NT2/D1 (cell line): ENCODE measurements at regions not wholly inside any gene's neighbourhood (a gene's known extent, or its start where the extent isn't known, plus 50 kb on each side); places are given as distances from the start of the nearest gene placed in this dataset.

Source experiments
- DNase-seq: peaks from one replicate; pipeline ENCODE4 v3.0.0-alpha.2; 2011; ENCODE audit warnings: low read depth, low spot score
- H3K27me3 ChIP-seq: 2 replicates; pipeline ENCODE4 v1.6.0; 2011; ENCODE audit warnings: mild to moderate bottlenecking; ENCODE audit not compliant: insufficient read length, insufficient read depth
- H3K36me3 ChIP-seq: 2 replicates; pipeline ENCODE4 v1.6.1; 2011; ENCODE audit warnings: mild to moderate bottlenecking, low read length, mixed read lengths; ENCODE audit not compliant: insufficient read depth, insufficient read length
- H3K4me1 ChIP-seq: 2 replicates; pipeline ENCODE4 v1.5.1; 2011; ENCODE audit not compliant: insufficient read depth, insufficient read length
- H3K4me3 ChIP-seq: 2 replicates; pipeline ENCODE4 v1.5.1; 2011; ENCODE audit warnings: low read depth; ENCODE audit not compliant: insufficient read length
- H3K9ac ChIP-seq: 2 replicates; pipeline ENCODE4 v1.6.0; 2011; ENCODE audit warnings: low read depth; ENCODE audit not compliant: insufficient read length
- H3K9me3 ChIP-seq: 2 replicates; pipeline ENCODE4 v1.5.1; 2011; ENCODE audit warnings: mild to moderate bottlenecking, low read length; ENCODE audit not compliant: insufficient read depth
- SUZ12 ChIP-seq: IDR thresholded peaks from 2 replicates; pipeline ENCODE4 v1.6.1; 2011; ENCODE audit not compliant: insufficient read length, insufficient read depth; ENCODE audit errors: extremely low read depth
- YY1 ChIP-seq: IDR thresholded peaks from 2 replicates; pipeline ENCODE4 v1.6.1; 2011; ENCODE audit not compliant: insufficient read length, insufficient read depth
- ZNF274 ChIP-seq: IDR thresholded peaks from 2 replicates; pipeline ENCODE4 v1.6.1; 2011; ENCODE audit warnings: mild to moderate bottlenecking, low read depth, low read length

GRCh38 chr4:62771983-62772557 lies 1571.9 kb downstream of the ADGRL3 start:
- Histone ChIP-seq H3K4me3 (no peak overlapping the region), H3K27me3 (no peaks in the 10 kb centered on the region), H3K4me1 (no peaks in the 10 kb centered on the region), H3K9ac (no peak overlapping the region), H3K36me3 (no peaks in the 10 kb centered on the region), H3K9me3 (no peaks in the 10 kb centered on the region)
- DNase-seq: no peak
- no peak for TF ChIP-seq ZNF274
- no peak for TF ChIP-seq YY1
- no peak for TF ChIP-seq SUZ12

DNA sequence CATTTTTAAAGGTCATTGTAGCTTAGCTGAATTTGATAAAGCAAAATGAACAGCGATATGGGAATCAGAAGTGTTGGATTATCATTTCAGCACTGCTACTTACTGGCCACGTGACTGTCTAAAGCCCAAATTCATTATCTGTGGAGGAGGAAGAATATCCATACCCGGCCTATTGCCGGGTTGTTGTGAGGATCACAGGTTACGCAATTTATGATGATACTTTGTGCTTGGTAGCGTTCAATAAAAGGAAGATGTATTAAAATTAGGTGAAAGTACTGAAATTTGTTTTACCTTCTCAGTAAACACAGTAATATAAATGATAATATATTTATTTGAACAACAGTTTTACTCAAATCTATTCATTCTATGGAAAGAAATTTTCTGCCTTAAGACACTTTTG lies 1540.2 kb downstream of the ADGRL3 start:
- Histone ChIP-seq H3K4me1 (no peaks in the 10 kb centered on the region), H3K4me3 (no peak overlapping the region), H3K9me3 (no peaks in the 10 kb centered on the region), H3K9ac (no peak overlapping the region), H3K36me3 (no peaks in the 10 kb centered on the region), H3K27me3 (no peaks in the 10 kb centered on the region)
- TF ChIP-seq ZNF274 (no peak), YY1 (no peak), SUZ12 (no peak)
- no peak for DNase-seq

- TF ChIP-seq ZNF274 (no peak), SUZ12 (no peak), YY1 (no peak)
- no peak for DNase-seq
- H3K36me3 ChIP-seq: no peaks in the 10 kb centered on the region
Measured at GRCh38 chr4:62717154-62717553, 1517.0 kb downstream of the ADGRL3 start.

GRCh38 chr4:62711575-62711974 lies 1511.4 kb downstream of the ADGRL3 start:
- TF ChIP-seq YY1 (no peak), ZNF274 (no peak), SUZ12 (no peak)
- DNase-seq: no peak
- Histone ChIP-seq H3K9ac (no peak overlapping the region), H3K36me3 (no peaks in the 10 kb centered on the region), H3K4me1 (no peaks in the 10 kb centered on the region), H3K9me3 (no peaks in the 10 kb centered on the region), H3K4me3 (no peak overlapping the region), H3K27me3 (no peaks in the 10 kb centered on the region)

More at GRCh38 chr4:62717154-62717553, 1517.0 kb downstream of the ADGRL3 start:
- no peaks in the 10 kb centered on the region for H3K9me3 ChIP-seq
- no peak overlapping the region for H3K4me3 ChIP-seq
- H3K27me3 ChIP-seq: no peaks in the 10 kb centered on the region
- no peak overlapping the region for H3K9ac ChIP-seq
- no peaks in the 10 kb centered on the region for H3K4me1 ChIP-seq

GRCh38 chr4:62709618-62710252 lies 1509.6 kb downstream of the ADGRL3 start:
- no peaks in the 10 kb centered on the region for H3K36me3 ChIP-seq
- no peak for DNase-seq
- no peak for TF ChIP-seq SUZ12
- no peak for TF ChIP-seq YY1
- no peak for TF ChIP-seq ZNF274
- no peaks in the 10 kb centered on the region for H3K9me3 ChIP-seq
- H3K4me3 ChIP-seq: no peak overlapping the region
- H3K9ac ChIP-seq: no peak overlapping the region
- H3K27me3 ChIP-seq: no peaks in the 10 kb centered on the region
- no peaks in the 10 kb centered on the region for H3K4me1 ChIP-seq

DNA sequence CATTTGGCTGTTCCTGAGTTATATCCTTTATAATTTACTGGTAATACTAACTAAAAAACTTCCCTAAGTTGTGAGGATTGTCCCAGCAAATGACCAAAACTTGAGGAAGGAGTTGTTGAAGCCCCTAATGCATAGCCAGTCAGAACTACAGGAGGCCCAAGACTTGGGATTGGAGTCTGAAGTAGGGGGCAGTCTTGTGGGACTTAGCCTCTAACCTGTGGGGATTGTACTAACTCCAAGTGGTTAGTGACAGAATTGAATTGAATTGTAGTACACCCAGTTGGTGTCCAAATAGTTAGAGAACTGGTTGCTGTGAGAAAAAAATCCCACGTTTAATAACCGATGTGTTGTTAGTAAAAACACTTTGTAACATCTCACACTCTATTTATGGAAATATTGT lies 1506.3 kb downstream of the ADGRL3 start:
- TF ChIP-seq YY1: no peak
- no peak for TF ChIP-seq SUZ12
- no peak for TF ChIP-seq ZNF274
- Histone ChIP-seq H3K4me1 (no peaks in the 10 kb centered on the region), H3K9me3 (no peaks in the 10 kb centered on the region), H3K9ac (no peak overlapping the region), H3K36me3 (no peaks in the 10 kb centered on the region), H3K27me3 (no peaks in the 10 kb centered on the region), H3K4me3 (no peak overlapping the region)
- DNase-seq: no peak

DNA sequence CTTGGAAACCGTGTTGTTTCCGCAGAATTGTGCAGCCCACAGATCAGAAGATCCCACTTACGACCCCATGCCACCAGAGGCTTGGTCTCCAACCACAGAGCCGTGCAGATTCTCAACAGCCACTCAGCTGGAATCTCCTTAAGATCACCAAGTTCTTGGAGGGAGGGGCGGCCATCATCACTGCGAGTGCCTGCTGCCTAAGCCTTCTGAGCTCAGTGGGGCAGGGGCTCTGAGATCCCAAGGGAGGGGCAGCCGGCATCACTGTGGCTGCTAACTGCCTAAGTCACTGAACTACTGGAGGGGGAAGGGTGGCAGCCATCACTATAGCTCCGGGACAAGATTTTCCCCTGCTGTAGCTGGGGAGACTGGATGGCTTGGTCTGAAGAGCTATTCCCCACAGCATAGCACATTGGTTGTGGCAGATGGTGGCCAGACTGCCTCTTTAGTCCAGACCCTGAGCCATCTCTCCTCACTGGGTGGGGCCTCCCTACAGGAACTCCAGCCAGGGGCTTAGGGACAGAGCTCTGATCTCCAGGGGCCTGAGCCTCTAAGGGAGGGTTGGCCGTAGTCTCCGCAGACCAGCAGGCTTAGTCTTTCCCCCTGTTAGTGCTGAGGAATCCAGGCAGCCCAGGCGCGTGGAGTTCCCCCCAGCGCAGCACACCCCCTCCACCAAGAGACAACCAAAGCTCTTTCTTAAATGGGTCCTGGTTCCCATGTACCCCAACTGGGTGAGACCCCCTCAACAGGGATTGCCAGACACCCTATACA lies 1483.9 kb downstream of the ADGRL3 start:
- no peak for TF ChIP-seq ZNF274
- TF ChIP-seq SUZ12: no peak
- TF ChIP-seq YY1: no peak
- no peak overlapping the region for H3K4me3 ChIP-seq
- DNase-seq: no peak
- H3K9me3 ChIP-seq: no peaks in the 10 kb centered on the region
- H3K27me3 ChIP-seq: no peaks in the 10 kb centered on the region
- no peaks in the 10 kb centered on the region for H3K36me3 ChIP-seq
- no peak overlapping the region for H3K9ac ChIP-seq
- H3K4me1 ChIP-seq: no peaks in the 10 kb centered on the region
